ENCODE measurements at regions not wholly inside any gene's neighbourhood (a gene's known extent, or its start where the extent isn't known, plus 50 kb on each side); places are given as distances from the start of the nearest gene placed in this dataset.

- no peak overlapping the region for H3K27ac ChIP-seq
- TF ChIP-seq, protein P1, sequence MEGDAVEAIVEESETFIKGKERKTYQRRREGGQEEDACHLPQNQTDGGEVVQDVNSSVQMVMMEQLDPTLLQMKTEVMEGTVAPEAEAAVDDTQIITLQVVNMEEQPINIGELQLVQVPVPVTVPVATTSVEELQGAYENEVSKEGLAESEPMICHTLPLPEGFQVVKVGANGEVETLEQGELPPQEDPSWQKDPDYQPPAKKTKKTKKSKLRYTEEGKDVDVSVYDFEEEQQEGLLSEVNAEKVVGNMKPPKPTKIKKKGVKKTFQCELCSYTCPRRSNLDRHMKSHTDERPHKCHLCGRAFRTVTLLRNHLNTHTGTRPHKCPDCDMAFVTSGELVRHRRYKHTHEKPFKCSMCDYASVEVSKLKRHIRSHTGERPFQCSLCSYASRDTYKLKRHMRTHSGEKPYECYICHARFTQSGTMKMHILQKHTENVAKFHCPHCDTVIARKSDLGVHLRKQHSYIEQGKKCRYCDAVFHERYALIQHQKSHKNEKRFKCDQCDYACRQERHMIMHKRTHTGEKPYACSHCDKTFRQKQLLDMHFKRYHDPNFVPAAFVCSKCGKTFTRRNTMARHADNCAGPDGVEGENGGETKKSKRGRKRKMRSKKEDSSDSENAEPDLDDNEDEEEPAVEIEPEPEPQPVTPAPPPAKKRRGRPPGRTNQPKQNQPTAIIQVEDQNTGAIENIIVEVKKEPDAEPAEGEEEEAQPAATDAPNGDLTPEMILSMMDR (conservative IDR thresholded peaks at IDR 0.05) = no peak
Measured at GRCh38 chr3:95271395-95271794, 1208.5 kb downstream of the NSUN3 start.

DNA sequence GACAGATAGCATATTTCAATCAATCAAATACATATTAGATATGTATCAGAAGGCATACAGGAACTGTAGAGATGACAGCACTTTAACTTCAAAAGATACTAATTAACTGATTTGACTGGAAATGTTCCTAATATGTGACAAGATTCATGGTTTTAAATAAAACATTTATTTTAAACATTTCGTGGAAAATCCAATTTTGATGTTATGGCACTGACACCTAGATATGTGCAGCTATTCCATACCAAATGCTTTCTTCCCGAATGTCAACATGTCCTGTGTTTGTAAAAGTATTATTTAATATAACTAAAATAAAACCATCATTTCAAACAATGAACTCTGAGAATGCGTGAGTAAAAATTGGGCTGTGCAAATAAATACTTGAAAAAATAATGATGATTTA is 1209.3 kb downstream of the NSUN3 start:
- H3K27ac ChIP-seq = no peak overlapping the region
- TF ChIP-seq, protein P1 (conservative IDR thresholded peaks at IDR 0.05) = no peak

DNA sequence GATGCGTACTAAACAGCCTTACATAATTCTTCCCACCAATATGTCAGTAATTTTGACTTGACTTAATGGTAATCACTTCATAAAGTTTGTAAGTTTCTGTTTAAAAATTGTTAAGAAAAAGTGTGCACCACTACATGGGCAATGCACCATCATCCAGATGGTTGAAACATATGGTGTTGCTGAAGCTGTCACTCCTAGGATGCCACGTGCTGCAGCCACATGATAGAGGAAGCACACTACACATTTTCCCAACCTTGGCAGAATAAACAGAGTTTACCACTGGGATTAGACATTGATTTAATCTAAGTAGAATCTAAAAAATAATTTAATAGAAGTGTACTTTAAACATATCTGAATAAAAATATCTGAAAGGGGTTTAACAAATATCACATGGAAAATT is 1209.9 kb downstream of the NSUN3 start:
- TF ChIP-seq, protein P1 (conservative IDR thresholded peaks at IDR 0.05) = no peak
- H3K27ac ChIP-seq = no peak overlapping the region

- TF ChIP-seq, protein P1 (conservative IDR thresholded peaks at IDR 0.05) = no peak
Measured at GRCh38 chr3:95277613-95278012, 1214.8 kb downstream of the NSUN3 start.

GRCh38 chr3:95280711-95281352 is 1218.0 kb downstream of the NSUN3 start:
- no peak overlapping the region for H3K27ac ChIP-seq

More at GRCh38 chr3:95277613-95278012, 1214.8 kb downstream of the NSUN3 start:
- no peak overlapping the region for H3K27ac ChIP-seq

GRCh38 chr3:95289295-95289694 is 1226.4 kb downstream of the NSUN3 start:
- no peak overlapping the region for H3K27ac ChIP-seq
- TF ChIP-seq, protein P1 (conservative IDR thresholded peaks at IDR 0.05) = no peak

More at GRCh38 chr3:95280711-95281352, 1218.0 kb downstream of the NSUN3 start:
- TF ChIP-seq, protein P1 (conservative IDR thresholded peaks at IDR 0.05) = no peak

DNA sequence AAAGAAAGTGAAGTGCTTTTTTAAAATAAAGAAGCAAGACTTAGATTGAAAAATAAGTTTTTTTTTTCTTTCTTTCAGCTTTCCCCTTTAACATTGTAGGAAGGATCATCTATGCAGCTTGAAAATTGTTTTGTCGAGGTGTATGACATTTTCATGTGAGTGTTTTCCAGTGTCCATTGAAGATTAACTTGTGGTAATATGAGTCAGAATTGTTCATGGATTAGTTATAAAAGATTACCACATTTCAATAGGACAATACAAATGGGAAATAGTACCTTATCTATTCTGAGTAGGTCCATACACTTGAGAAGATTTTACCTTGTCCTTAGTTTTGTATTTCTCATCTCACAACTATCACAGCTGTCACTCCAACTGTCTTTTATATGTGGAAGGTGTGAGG is 1234.7 kb downstream of the NSUN3 start:
- TF ChIP-seq, protein P1 (conservative IDR thresholded peaks at IDR 0.05) = no peak

More for the DNA sequence above, 1234.7 kb downstream of the NSUN3 start:
- no peak overlapping the region for H3K27ac ChIP-seq
